OCI-LY1 (cell line): ENCODE measurements at regions not wholly inside any gene's neighbourhood (a gene's known extent, or its start where the extent isn't known, plus 50 kb on each side); places are given as distances from the start of the nearest gene placed in this dataset.

ENCODE experiments used
- CTCF ChIP-seq: fragments of 200-600 bp; sonication (generic), shearing (Covaris generic); IDR thresholded peaks from 2 replicates; pipeline ENCODE4 v1.5.1; 2017; ENCODE audit warnings: mild to moderate bottlenecking, antibody characterized with exemption, low read length, moderate library complexity, mixed read lengths
- EZH2 ChIP-seq: fragments of 200-600 bp; sonication (generic), shearing (Covaris generic); IDR thresholded peaks from 2 replicates; pipeline ENCODE4 v1.8.0; 2017; ENCODE audit warnings: borderline replicate concordance, mixed run types, mild to moderate bottlenecking, antibody characterized with exemption, low read length, moderate library complexity, mixed read lengths

- TF ChIP-seq CTCF (no peak), EZH2 (no peak)
Observed at GRCh38 chr6:91498576-91498975, 911.7 kb upstream of the MAP3K7 start.
